Mammary epithelial cell (primary cell): ENCODE measurements at regions not wholly inside any gene's neighbourhood (a gene's known extent, or its start where the extent isn't known, plus 50 kb on each side); places are given as distances from the start of the nearest gene placed in this dataset.

Experiments used
- CTCF ChIP-seq, 2 donors: IDR thresholded peaks in 1 of 2; conservative IDR thresholded peaks in 1 of 2; 2 replicates each; pipeline ENCODE4 v1.5.1; 2011 to 2012; ENCODE audit warnings: inconsistent platforms in 2 of 2, low read length in 2 of 2, mild to moderate bottlenecking in 2 of 2, control low read depth in 1 of 2, low read depth in 1 of 2; ENCODE audit not compliant: insufficient read depth in 1 of 2; ENCODE audit errors: extremely low read depth in 1 of 2
- EZH2 ChIP-seq: IDR thresholded peaks from 2 replicates; pipeline ENCODE4 v1.6.1; 2012; ENCODE audit warnings: low read length, inconsistent platforms, borderline replicate concordance

GRCh38 chr5:27928060-27928459 is 889.7 kb upstream of the CDH9 start:
- TF ChIP-seq CTCF (conservative IDR thresholded peaks at IDR 0.05 in 1 of 2, IDR thresholded peaks at IDR 0.05 in 1 of 2; ENCODE audit: extremely low read depth in 1 of 2, insufficient read depth in 1 of 2, low read depth in 1 of 2, low read length in 2 of 2) (no peak), EZH2 (no peak)
